ENCODE measurements at regions not wholly inside any gene's neighbourhood (a gene's known extent, or its start where the extent isn't known, plus 50 kb on each side); places are given as distances from the start of the nearest gene placed in this dataset.

GRCh38 chr2:228860601-228861285 lies 410.3 kb downstream of the PID1 start:
- DNase-seq: no peak

GRCh38 chr2:228853151-228853550 lies 417.9 kb downstream of the PID1 start:
- no peak for DNase-seq

GRCh38 chr2:228848638-228849037 lies 422.4 kb downstream of the PID1 start:
- no peak for DNase-seq

- DNase-seq: no peak
These were observed 423.4 kb downstream of the PID1 start for GRCh38 chr2:228847684-228848083.

GRCh38 chr2:228846161-228846560 lies 424.9 kb downstream of the PID1 start:
- no peak for DNase-seq

GRCh38 chr2:228845162-228845925 lies 425.7 kb downstream of the PID1 start:
- no peak for DNase-seq

- DNase-seq: no peak
These were observed 429.2 kb downstream of the PID1 start for GRCh38 chr2:228841877-228842276.

GRCh38 chr2:228841475-228841874 lies 429.6 kb downstream of the PID1 start:
- DNase-seq: no peak

GRCh38 chr2:228840743-228841114 lies 430.4 kb downstream of the PID1 start:
- no peak for DNase-seq

GRCh38 chr2:228840113-228840742 lies 430.9 kb downstream of the PID1 start:
- DNase-seq: no peak

GRCh38 chr2:228839421-228839876 lies 431.6 kb downstream of the PID1 start:
- DNase-seq: no peak

- no peak for DNase-seq
These were observed 432.3 kb downstream of the PID1 start for GRCh38 chr2:228838819-228839218.

- DNase-seq: no peak
These were observed 442.7 kb downstream of the PID1 start for GRCh38 chr2:228828397-228828796.

GRCh38 chr2:228827056-228827700 lies 443.9 kb downstream of the PID1 start:
- no peak for DNase-seq

GRCh38 chr2:228819701-228820100 lies 451.4 kb downstream of the PID1 start:
- no peak for DNase-seq

GRCh38 chr2:228802181-228803071 lies 468.7 kb downstream of the PID1 start:
- DNase-seq: no peak

- no peak for DNase-seq
These were observed 469.6 kb downstream of the PID1 start for GRCh38 chr2:228801451-228801850.

GRCh38 chr2:228799208-228799588 lies 471.9 kb downstream of the PID1 start:
- no peak for DNase-seq

- DNase-seq: no peak
These were observed 472.5 kb downstream of the PID1 start for GRCh38 chr2:228798458-228799207.

GRCh38 chr2:228796386-228796785 lies 474.7 kb downstream of the PID1 start:
- DNase-seq: no peak

GRCh38 chr2:228793116-228793515 lies 478.0 kb downstream of the PID1 start:
- no peak for DNase-seq

GRCh38 chr2:228786901-228787300 lies 484.2 kb downstream of the PID1 start:
- DNase-seq: no peak

Measured in NCI-H446 (cell line).